ENCODE measurements at regions not wholly inside any gene's neighbourhood (a gene's known extent, or its start where the extent isn't known, plus 50 kb on each side); places are given as distances from the start of the nearest gene placed in this dataset.

GRCh38 chr5:124686239-124687004 lies 60.0 kb downstream of the ZNF608 start:
- TF ChIP-seq SMAD1 (IDR thresholded peaks at IDR 0.05; ENCODE audit: low read depth, low read length, partially characterized antibody) (no peak), BACH1 (tag; IDR thresholded peaks at IDR 0.05) (no peak), JUNB (CRISPR knock-in tag; conservative IDR thresholded peaks at IDR 0.05) (no peak), PHF8 (IDR thresholded peaks at IDR 0.05; ENCODE audit: borderline replicate concordance, low read length) (no peak), ESRRB (CRISPR knock-in tag; IDR thresholded peaks at IDR 0.05; ENCODE audit: borderline replicate concordance) (no peak), POLR2A (conservative IDR thresholded peaks at IDR 0.05) (no peak), EZH2 (IDR thresholded peaks at IDR 0.05; ENCODE audit: borderline replicate concordance, low read depth, low read length) (no peak)

Measured in K562 (cell line).